HepG2 (cell line): ENCODE measurements at regions not wholly inside any gene's neighbourhood (a gene's known extent, or its start where the extent isn't known, plus 50 kb on each side); places are given as distances from the start of the nearest gene placed in this dataset.

Source experiments
- ATAC-seq: fragments of 200-7000 bp; cut with Tn5 transposase; 3 replicates; pipeline ENCODE4 v1.9.1; 2020; ENCODE audit warnings: mild to moderate bottlenecking, moderate library complexity
- BruUV-seq: library from RNA; stranded (reverse); fragments of 400-500 nt; replicated peaks from 2 replicates; lab custom pipeline; 2021; lab: Mats Ljungman, UMichigan
- CTCF ChIA-PET: fragments of 300-600 bp; formaldehyde crosslinking; extraction: SDS; loops from one replicate; lab custom pipeline; 2021; ENCODE audit warnings: low total read pairs, inconsistent platforms, low intra/inter-chr PET ratio; lab: Yijun Ruan, JAX
- POLR2A ChIA-PET: fragments of 350-600 bp; sonication (Branson Sonifier 250); formaldehyde crosslinking; loops from one replicate; lab custom pipeline; 2020; ENCODE audit warnings: antibody characterized with exemption, inconsistent platforms; lab: Yijun Ruan, JAX
- DNase-seq: peaks from one replicate; pipeline ENCODE4 v3.0.0-alpha.2; 2015; ENCODE audit warnings: low spot score
- FAIRE-seq: peaks from 3 replicates; lab custom pipeline; 2011; peaks lifted over from hg19 to GRCh38; lab: Jason Lieb, UNC
- H2AFZ ChIP-seq: one replicate; pipeline ENCODE4 v1.6.1; 2011; ENCODE audit warnings: low read length, inconsistent platforms
- H3K27ac ChIP-seq: fragments of 300-600 bp; 3 replicates; pipeline ENCODE4 v1.8.0; 2011; ENCODE audit warnings: mixed run types, mild to moderate bottlenecking, mixed read lengths, low read length, inconsistent platforms; ENCODE audit not compliant: insufficient read depth; ENCODE audit errors: extremely low read length
- H3K27me3 ChIP-seq, 2 experiments: fragments of 200-600 bp in 1 of 2; 2 replicates in 1 of 2; 3 replicates in 1 of 2; pipeline versions ENCODE4 v1.6.0 to v1.8.0; 2011; ENCODE audit warnings: low read length in 2 of 2, mild to moderate bottlenecking in 2 of 2, moderate library complexity in 2 of 2, inconsistent platforms in 1 of 2; ENCODE audit not compliant: insufficient read depth in 2 of 2, control insufficient read depth in 1 of 2
- H3K36me3 ChIP-seq, 2 experiments: fragments of 200-600 bp in 1 of 2; replicated peaks in 1 of 2; 2 replicates in 1 of 2; 3 replicates in 1 of 2; pipeline versions ENCODE4 v1.5.1 to v1.8.0; 2011; ENCODE audit warnings: low read length in 2 of 2, inconsistent platforms in 1 of 2; ENCODE audit not compliant: insufficient read depth in 2 of 2, control insufficient read depth in 1 of 2
- H3K4me1 ChIP-seq: 2 replicates; pipeline ENCODE4 v1.5.1; 2012; ENCODE audit warnings: low read length, inconsistent platforms; ENCODE audit not compliant: insufficient read depth
- H3K4me2 ChIP-seq: 2 replicates; pipeline ENCODE4 v1.6.0; 2011; ENCODE audit warnings: low read depth, low read length, inconsistent platforms
- H3K4me3 ChIP-seq, 3 experiments: fragments of 200-600 bp in 1 of 3; sonication (generic), shearing (Covaris generic) in 1 of 3; replicated peaks in 1 of 3; 2 replicates each; pipeline ENCODE4 v1.5.1; 2011 to 2016; ENCODE audit warnings: low read length in 3 of 3, inconsistent platforms in 2 of 3, low read depth in 2 of 3, mild to moderate bottlenecking in 2 of 3, control low read depth in 1 of 3, mixed read lengths in 1 of 3; ENCODE audit not compliant: insufficient read depth in 1 of 3
- H3K79me2 ChIP-seq: one replicate; pipeline ENCODE4 v1.6.1; 2011; ENCODE audit warnings: low read length, inconsistent platforms; ENCODE audit not compliant: insufficient read depth
- H3K9ac ChIP-seq: 2 replicates; pipeline ENCODE4 v1.6.0; 2011; ENCODE audit warnings: mild to moderate bottlenecking, low read depth, low read length, inconsistent platforms; ENCODE audit not compliant: insufficient read depth
- H3K9me3 ChIP-seq: 2 replicates; pipeline ENCODE4 v1.5.1; 2012; ENCODE audit warnings: mild to moderate bottlenecking, low read length
- H4K20me1 ChIP-seq: 2 replicates; pipeline ENCODE4 v1.6.0; 2011; ENCODE audit warnings: inconsistent platforms, mild to moderate bottlenecking, low read length, moderate library complexity; ENCODE audit not compliant: insufficient read depth
- AGO2 ChIP-seq: fragments of 200-400 bp; formaldehyde crosslinking; optimal IDR thresholded peaks from 2 replicates; pipeline ENCODE3; 2017; ENCODE audit warnings: mild to moderate bottlenecking, low read depth, low read length, moderate library complexity
- GATAD2A ChIP-seq: IDR thresholded peaks from 2 replicates; pipeline ENCODE4 v1.6.1; 2016
- HNF1A ChIP-seq, 2 experiments: sonication (generic) in 1 of 2; formaldehyde crosslinking in 1 of 2; IDR thresholded peaks; 2 replicates each; pipeline versions ENCODE4 v1.4.0 to v1.6.1; 2016 to 2020; ENCODE audit warnings: borderline replicate concordance in 1 of 2, low read depth in 1 of 2, mild to moderate bottlenecking in 1 of 2, missing genetic modification reagents in 1 of 2
- IRX3 ChIP-seq: sonication (generic); formaldehyde crosslinking; IDR thresholded peaks from 2 replicates; pipeline ENCODE4 v1.8.1; 2023; ENCODE audit warnings: mild to moderate bottlenecking, low read depth, missing genetic modification reagents, borderline replicate concordance
- SETDB1 ChIP-seq: sonication (generic); formaldehyde crosslinking; IDR thresholded peaks from 2 replicates; pipeline ENCODE4 v1.5.1; 2020; ENCODE audit warnings: missing genetic modification reagents, mild to moderate bottlenecking, borderline replicate concordance
- ZMAT3 ChIP-seq: sonication (generic); formaldehyde crosslinking; conservative IDR thresholded peaks from 2 replicates; pipeline ENCODE4 v1.7.0; 2021; ENCODE audit warnings: missing genetic modification reagents
- ZNF275 ChIP-seq: sonication (generic); formaldehyde crosslinking; IDR thresholded peaks from 2 replicates; pipeline ENCODE4 v1.8.0; 2022; ENCODE audit warnings: missing genetic modification reagents, mild to moderate bottlenecking, inconsistent platforms, borderline replicate concordance
- ZNF414 ChIP-seq: sonication (generic); formaldehyde crosslinking; IDR thresholded peaks from 2 replicates; pipeline ENCODE4 v1.5.0; 2020; ENCODE audit warnings: missing genetic modification reagents
- ZNF564 ChIP-seq: sonication (generic); formaldehyde crosslinking; IDR thresholded peaks from 2 replicates; pipeline ENCODE4 v1.8.1; 2023; ENCODE audit warnings: mild to moderate bottlenecking, missing genetic modification reagents
- ZNF704 ChIP-seq: sonication (generic); formaldehyde crosslinking; IDR thresholded peaks from 2 replicates; pipeline ENCODE4 v1.8.1; 2023; ENCODE audit warnings: mild to moderate bottlenecking, inconsistent platforms, moderate library complexity, missing genetic modification reagents, borderline replicate concordance
- ZNF879 ChIP-seq: sonication (generic); formaldehyde crosslinking; IDR thresholded peaks from 2 replicates; pipeline ENCODE4 v1.8.1; 2023; ENCODE audit warnings: missing genetic modification reagents
- WGBS: methylation state at CpG from one replicate; pipeline ENCODE4 v1.1.6; 2017; ENCODE audit warnings: low lambda C conversion rate; 5-methylcytosine and 5-hydroxymethylcytosine counted together
- in situ Hi-C: cut with HindIII; loops from 2 replicates; pipeline ENCODE4 v1.10.0; 2017; ENCODE audit warnings: low pct_unique_long_range_greater_than_20kb; ENCODE audit not compliant: extremely low pct_ligation_motif_present
- intact Hi-C: fragments of 100-400 bp; cut with micrococcal nuclease; formaldehyde crosslinking; loops from one replicate; pipeline ENCODE4 v1.10.0; 2022; ENCODE audit not compliant: unreplicated experiment

GRCh38 chr13:34356686-34357434, 538.9 kb downstream of the RFC3 start (continued):
- TF ChIP-seq ZNF879 (no peak), ZNF275 (CRISPR knock-in tag) (no peak), SETDB1 (CRISPR knock-in tag) (no peak)

DNA sequence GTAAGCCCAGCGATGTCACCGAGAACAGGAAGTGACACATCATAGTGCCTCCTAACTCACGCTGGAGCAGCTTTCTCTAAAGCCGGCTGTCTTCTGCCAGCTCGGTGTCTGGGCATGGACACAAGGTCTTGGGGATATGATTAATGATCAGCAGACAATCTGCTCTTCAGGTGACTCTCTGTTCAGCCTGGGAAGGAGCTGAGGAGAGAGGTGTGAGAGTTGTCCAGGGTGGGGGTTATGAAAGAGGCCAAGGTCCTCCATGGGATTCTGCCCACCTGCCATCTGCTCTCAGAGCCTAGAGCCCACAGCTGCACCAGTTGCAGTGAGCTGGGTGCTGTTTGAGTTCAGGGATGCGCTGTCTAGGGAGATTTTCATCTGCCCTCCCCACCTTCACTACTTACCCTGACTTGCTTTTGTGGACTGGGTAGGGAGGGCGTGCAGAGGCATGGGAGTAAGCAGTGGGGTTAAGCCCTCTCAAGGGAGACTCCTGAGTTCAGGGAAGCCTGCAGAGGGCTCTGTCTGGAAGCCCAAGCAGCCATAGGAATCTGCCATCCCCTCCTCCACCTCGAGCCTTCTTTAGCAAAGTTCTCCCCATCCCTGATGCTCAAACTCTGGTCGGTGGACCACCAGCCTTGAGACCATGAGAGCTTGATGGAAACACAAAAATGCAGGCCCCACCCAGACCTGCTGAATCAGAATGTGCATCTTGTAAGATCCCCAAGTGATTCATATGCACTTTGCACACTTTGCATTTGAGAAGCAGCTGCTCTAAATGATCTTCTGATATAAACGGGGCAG, 539.7 kb downstream of the RFC3 start:
- no peak overlapping the region for H3K27ac ChIP-seq
- no peak; the same call in 2 of the 3 replicates for ATAC-seq
- TF ChIP-seq ZNF704 (CRISPR knock-in tag) (no peak), ZNF879 (no peak), AGO2 (no peak), GATAD2A (CRISPR knock-in tag) (no peak), HNF1A (IDR thresholded peaks at IDR 0.05; ENCODE audit: low read depth) (no peak), HNF1A (CRISPR knock-in tag; IDR thresholded peaks at IDR 0.05; ENCODE audit: borderline replicate concordance) (no peak), ZNF564 (CRISPR knock-in tag) (no peak), ZMAT3 (no peak), ZNF414 (no peak), IRX3 (CRISPR knock-in tag) (no peak)
- BruUV-seq: no TSS peak
- FAIRE-seq: no peak
- DNase-seq: no peak
- POLR2A ChIA-PET: no interaction called here
- no peaks in the 10 kb centered on the region for H4K20me1 ChIP-seq
- H3K36me3 ChIP-seq: no peaks in the 10 kb centered on the region
- intact Hi-C loops: no loop called here
- peaks cover 3 to 14% of the 10 kb centered on the region in 2 experiments; a peak in 2 of 5 replicates for H3K27me3 ChIP-seq
- CTCF ChIA-PET: no interaction called here
- H3K9me3 ChIP-seq: no peaks in the 10 kb centered on the region
- WGBS: 9% methylated on average over 8 of the region's 10 CpGs
- no peak overlapping the region for H3K4me2 ChIP-seq
- H3K79me2 ChIP-seq: no peaks in the 10 kb centered on the region
- H3K4me3 ChIP-seq: no peak overlapping the region
- H3K4me1 ChIP-seq: no peaks in the 10 kb centered on the region
- H2AFZ ChIP-seq: no peak overlapping the region
- H3K9ac ChIP-seq: no peak overlapping the region
- in situ Hi-C loops: no loop called here
